ENCODE measurements at regions not wholly inside any gene's neighbourhood (a gene's known extent, or its start where the extent isn't known, plus 50 kb on each side); places are given as distances from the start of the nearest gene placed in this dataset.

DNA sequence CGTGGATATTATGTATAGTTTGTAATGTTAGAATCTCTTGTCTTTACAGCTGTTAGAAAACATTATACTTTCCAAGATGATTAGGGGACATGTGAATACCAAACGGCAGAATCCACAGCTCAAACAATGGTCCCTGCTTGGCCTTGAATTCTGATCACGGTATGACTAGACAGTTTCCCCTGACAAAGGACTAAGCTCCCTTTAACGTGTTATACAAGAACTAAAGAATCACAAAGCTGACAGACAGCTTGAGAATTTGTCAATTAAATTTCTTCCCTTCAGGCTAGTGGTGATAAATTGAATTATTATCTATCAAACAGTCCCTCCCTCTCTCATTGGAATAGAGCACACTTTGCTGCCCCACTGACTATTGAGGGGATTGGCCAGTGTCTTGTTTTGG is 359.2 kb upstream of the ID2 start:
- TF ChIP-seq MAX (IDR thresholded peaks at IDR 0.05; ENCODE audit: low read depth, low read length) = no peak
- no peak for TF ChIP-seq CTCF (IDR thresholded peaks at IDR 0.05; ENCODE audit: low read depth, low read length)

Data from NB4 (cell line).